GM12878 (cell line): ENCODE measurements at regions not wholly inside any gene's neighbourhood (a gene's known extent, or its start where the extent isn't known, plus 50 kb on each side); places are given as distances from the start of the nearest gene placed in this dataset.

ENCODE experiments used
- RAD51 ChIP-seq: fragments of 450-650 bp; IDR thresholded peaks from 2 replicates; pipeline ENCODE4 v1.6.1; 2016; ENCODE audit warnings: moderate library complexity, mild to moderate bottlenecking, inconsistent platforms
- TBL1XR1 ChIP-seq: IDR thresholded peaks from 2 replicates; pipeline ENCODE4 v1.6.1; 2012; ENCODE audit warnings: low read depth, low read length, improper control_type of control experiment
- TF ChIP-seq, protein P1 (sequence below): fragments of 150-350 bp; IDR thresholded peaks from 2 replicates; pipeline ENCODE4 v1.6.1; 2016; ENCODE audit warnings: low read depth, low read length
- TF ChIP-seq, protein P2 (sequence below): IDR thresholded peaks from 2 replicates; pipeline ENCODE4 v1.6.1; 2012; ENCODE audit warnings: low read depth, low read length, improper control_type of control experiment
- TF ChIP-seq, protein P3 (sequence below): fragments of 450-650 bp; IDR thresholded peaks from 2 replicates; pipeline ENCODE4 v1.6.1; 2017; ENCODE audit warnings: borderline replicate concordance
- TF ChIP-seq, protein P4 (sequence below), 3 experiments: IDR thresholded peaks in 2 of 3; conservative IDR thresholded peaks in 1 of 3; 2 replicates each; pipeline ENCODE4 v1.5.1; 2011; ENCODE audit warnings: low read depth in 3 of 3, low read length in 3 of 3, mild to moderate bottlenecking in 3 of 3, control low read depth in 2 of 3, moderate library complexity in 2 of 3, inconsistent platforms in 1 of 3, mixed read lengths in 1 of 3; ENCODE audit not compliant: control insufficient read depth in 2 of 3, insufficient read depth in 1 of 3; ENCODE audit errors: extremely low read depth in 1 of 3

DNA sequence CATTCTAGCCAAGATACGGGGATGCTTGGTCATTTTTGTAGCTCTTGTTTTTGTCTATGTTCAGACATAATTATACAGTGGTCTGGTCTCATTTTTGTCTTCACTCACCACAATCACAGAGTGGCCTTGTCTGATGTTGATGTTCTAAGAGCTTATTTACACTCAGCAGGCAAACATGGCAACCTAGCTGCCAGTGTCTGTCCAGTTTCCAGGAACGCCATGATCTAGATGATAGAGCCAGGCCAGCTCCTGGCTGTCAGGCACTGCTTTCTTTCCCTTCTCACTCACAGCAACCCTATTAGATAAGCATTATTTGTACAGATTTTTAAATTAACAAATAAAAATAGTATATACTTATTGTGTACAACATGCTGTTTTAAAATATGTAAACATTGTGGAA lies 98.6 kb upstream of the PHF14 start (continued):
- TF ChIP-seq, protein P1, sequence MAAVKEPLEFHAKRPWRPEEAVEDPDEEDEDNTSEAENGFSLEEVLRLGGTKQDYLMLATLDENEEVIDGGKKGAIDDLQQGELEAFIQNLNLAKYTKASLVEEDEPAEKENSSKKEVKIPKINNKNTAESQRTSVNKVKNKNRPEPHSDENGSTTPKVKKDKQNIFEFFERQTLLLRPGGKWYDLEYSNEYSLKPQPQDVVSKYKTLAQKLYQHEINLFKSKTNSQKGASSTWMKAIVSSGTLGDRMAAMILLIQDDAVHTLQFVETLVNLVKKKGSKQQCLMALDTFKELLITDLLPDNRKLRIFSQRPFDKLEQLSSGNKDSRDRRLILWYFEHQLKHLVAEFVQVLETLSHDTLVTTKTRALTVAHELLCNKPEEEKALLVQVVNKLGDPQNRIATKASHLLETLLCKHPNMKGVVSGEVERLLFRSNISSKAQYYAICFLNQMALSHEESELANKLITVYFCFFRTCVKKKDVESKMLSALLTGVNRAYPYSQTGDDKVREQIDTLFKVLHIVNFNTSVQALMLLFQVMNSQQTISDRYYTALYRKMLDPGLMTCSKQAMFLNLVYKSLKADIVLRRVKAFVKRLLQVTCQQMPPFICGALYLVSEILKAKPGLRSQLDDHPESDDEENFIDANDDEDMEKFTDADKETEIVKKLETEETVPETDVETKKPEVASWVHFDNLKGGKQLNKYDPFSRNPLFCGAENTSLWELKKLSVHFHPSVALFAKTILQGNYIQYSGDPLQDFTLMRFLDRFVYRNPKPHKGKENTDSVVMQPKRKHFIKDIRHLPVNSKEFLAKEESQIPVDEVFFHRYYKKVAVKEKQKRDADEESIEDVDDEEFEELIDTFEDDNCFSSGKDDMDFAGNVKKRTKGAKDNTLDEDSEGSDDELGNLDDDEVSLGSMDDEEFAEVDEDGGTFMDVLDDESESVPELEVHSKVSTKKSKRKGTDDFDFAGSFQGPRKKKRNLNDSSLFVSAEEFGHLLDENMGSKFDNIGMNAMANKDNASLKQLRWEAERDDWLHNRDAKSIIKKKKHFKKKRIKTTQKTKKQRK: no peak
- TF ChIP-seq RAD51 (no peak), TBL1XR1 (no peak)
- TF ChIP-seq, protein P2, sequence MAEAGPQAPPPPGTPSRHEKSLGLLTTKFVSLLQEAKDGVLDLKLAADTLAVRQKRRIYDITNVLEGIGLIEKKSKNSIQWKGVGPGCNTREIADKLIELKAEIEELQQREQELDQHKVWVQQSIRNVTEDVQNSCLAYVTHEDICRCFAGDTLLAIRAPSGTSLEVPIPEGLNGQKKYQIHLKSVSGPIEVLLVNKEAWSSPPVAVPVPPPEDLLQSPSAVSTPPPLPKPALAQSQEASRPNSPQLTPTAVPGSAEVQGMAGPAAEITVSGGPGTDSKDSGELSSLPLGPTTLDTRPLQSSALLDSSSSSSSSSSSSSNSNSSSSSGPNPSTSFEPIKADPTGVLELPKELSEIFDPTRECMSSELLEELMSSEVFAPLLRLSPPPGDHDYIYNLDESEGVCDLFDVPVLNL: no peak
- TF ChIP-seq, protein P3, sequence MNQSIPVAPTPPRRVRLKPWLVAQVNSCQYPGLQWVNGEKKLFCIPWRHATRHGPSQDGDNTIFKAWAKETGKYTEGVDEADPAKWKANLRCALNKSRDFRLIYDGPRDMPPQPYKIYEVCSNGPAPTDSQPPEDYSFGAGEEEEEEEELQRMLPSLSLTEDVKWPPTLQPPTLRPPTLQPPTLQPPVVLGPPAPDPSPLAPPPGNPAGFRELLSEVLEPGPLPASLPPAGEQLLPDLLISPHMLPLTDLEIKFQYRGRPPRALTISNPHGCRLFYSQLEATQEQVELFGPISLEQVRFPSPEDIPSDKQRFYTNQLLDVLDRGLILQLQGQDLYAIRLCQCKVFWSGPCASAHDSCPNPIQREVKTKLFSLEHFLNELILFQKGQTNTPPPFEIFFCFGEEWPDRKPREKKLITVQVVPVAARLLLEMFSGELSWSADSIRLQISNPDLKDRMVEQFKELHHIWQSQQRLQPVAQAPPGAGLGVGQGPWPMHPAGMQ: no peak
- TF ChIP-seq, protein P4, sequence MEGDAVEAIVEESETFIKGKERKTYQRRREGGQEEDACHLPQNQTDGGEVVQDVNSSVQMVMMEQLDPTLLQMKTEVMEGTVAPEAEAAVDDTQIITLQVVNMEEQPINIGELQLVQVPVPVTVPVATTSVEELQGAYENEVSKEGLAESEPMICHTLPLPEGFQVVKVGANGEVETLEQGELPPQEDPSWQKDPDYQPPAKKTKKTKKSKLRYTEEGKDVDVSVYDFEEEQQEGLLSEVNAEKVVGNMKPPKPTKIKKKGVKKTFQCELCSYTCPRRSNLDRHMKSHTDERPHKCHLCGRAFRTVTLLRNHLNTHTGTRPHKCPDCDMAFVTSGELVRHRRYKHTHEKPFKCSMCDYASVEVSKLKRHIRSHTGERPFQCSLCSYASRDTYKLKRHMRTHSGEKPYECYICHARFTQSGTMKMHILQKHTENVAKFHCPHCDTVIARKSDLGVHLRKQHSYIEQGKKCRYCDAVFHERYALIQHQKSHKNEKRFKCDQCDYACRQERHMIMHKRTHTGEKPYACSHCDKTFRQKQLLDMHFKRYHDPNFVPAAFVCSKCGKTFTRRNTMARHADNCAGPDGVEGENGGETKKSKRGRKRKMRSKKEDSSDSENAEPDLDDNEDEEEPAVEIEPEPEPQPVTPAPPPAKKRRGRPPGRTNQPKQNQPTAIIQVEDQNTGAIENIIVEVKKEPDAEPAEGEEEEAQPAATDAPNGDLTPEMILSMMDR (IDR thresholded peaks at IDR 0.05 in 2 of 3, conservative IDR thresholded peaks at IDR 0.05 in 1 of 3; ENCODE audit: control insufficient read depth in 2 of 3, extremely low read depth in 1 of 3, insufficient read depth in 1 of 3, low read depth in 3 of 3, low read length in 3 of 3): no peak
